DMS114 treated with DMSO at 0.1 percent for 48 hours (cell line): ENCODE measurements at regions not wholly inside any gene's neighbourhood (a gene's known extent, or its start where the extent isn't known, plus 50 kb on each side); places are given as distances from the start of the nearest gene placed in this dataset.
"Not testable (repeated sequence)": the region's sequence is repeated elsewhere in the genome, so short reads cannot be mapped to it uniquely, and the experiment has no call there.

ENCODE experiments used
- DNase-seq: peaks from one replicate; lab custom pipeline; 2025; ENCODE audit not compliant: unreplicated experiment; lab: John Stamatoyannopoulos, UW

- DNase-seq = no peak
Measured at GRCh38 chr14:104395276-104395675, 184.3 kb upstream of the C14orf180 start.

- no peak for DNase-seq
Measured at GRCh38 chr14:104395941-104396681, 183.5 kb upstream of the C14orf180 start.

- no peak for DNase-seq
Measured at GRCh38 chr14:104396682-104397470, 182.7 kb upstream of the C14orf180 start.

GRCh38 chr14:104397956-104398355 lies 181.6 kb upstream of the C14orf180 start:
- DNase-seq = no peak

GRCh38 chr14:104398656-104399055 lies 180.9 kb upstream of the C14orf180 start:
- no peak for DNase-seq

GRCh38 chr14:104399432-104400155 lies 180.0 kb upstream of the C14orf180 start:
- DNase-seq = no peak

GRCh38 chr14:104400355-104400754 lies 179.2 kb upstream of the C14orf180 start:
- DNase-seq = no peak

GRCh38 chr14:104401785-104402184 lies 177.8 kb upstream of the C14orf180 start:
- no peak for DNase-seq

GRCh38 chr14:104402303-104402702 lies 177.3 kb upstream of the C14orf180 start:
- DNase-seq = not testable (repeated sequence)

- no peak for DNase-seq
Measured at GRCh38 chr14:104403421-104404220, 175.9 kb upstream of the C14orf180 start.

- DNase-seq = no peak
Measured at GRCh38 chr14:104404922-104405321, 174.6 kb upstream of the C14orf180 start.

- no peak for DNase-seq
Measured at GRCh38 chr14:104405360-104406226, 174.0 kb upstream of the C14orf180 start.

GRCh38 chr14:104406831-104407230 lies 172.7 kb upstream of the C14orf180 start:
- no peak for DNase-seq

GRCh38 chr14:104416383-104416782 lies 163.2 kb upstream of the C14orf180 start:
- no peak for DNase-seq

- DNase-seq = no peak
Measured at GRCh38 chr14:104419865-104420505, 159.6 kb upstream of the C14orf180 start.

- not testable (repeated sequence) for DNase-seq
Measured at GRCh38 chr14:104420523-104420922, 159.0 kb upstream of the C14orf180 start.

- DNase-seq = no peak
Measured at GRCh38 chr14:104420990-104421389, 158.6 kb upstream of the C14orf180 start.

- DNase-seq = no peak
Measured at GRCh38 chr14:104421401-104421821, 158.2 kb upstream of the C14orf180 start.
